GM12891 (cell line): ENCODE measurements at regions not wholly inside any gene's neighbourhood (a gene's known extent, or its start where the extent isn't known, plus 50 kb on each side); places are given as distances from the start of the nearest gene placed in this dataset.

ENCODE experiments used
- POLR2A ChIP-seq: IDR thresholded peaks from 2 replicates; pipeline ENCODE4 v1.6.1; 2011; ENCODE audit warnings: low read depth, low read length, control low read depth
- TAF1 ChIP-seq: IDR thresholded peaks from 2 replicates; pipeline ENCODE4 v1.6.1; 2011; ENCODE audit warnings: low read depth, low read length, control low read depth

DNA sequence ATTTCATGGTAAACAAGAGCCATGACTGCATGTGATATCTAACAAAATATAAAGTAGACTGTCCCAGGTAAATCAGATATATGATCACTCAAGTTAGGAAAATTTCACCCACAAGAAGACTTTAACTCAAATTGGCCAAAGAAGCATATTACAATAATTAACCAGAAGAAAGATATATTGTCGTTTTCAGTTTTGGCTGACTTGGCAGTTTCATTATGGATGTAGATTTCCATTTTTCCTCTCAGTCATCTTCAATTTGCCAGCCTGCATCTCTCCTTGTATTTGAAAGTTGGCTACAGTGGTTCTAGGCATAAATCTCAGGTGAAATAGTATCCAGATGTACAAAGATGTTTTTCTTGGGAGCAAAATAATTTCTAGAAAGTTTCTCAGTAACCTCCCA, 761.6 kb downstream of the LRFN5 start:
- TF ChIP-seq POLR2A: no peak
- no peak for TF ChIP-seq TAF1
